Frontal cortex (tissue), 3 donors: ENCODE measurements at regions not wholly inside any gene's neighbourhood (a gene's known extent, or its start where the extent isn't known, plus 50 kb on each side); places are given as distances from the start of the nearest gene placed in this dataset.
A peak's percentile ranks its signal among the peaks of the same experiment; 100 is the strongest.
"Not testable (repeated sequence)": the region's sequence is repeated elsewhere in the genome, so short reads cannot be mapped to it uniquely, and the experiment has no call there.

Experiments
- DNase-seq, 2 donors: peaks; one replicate each; pipeline ENCODE4 v3.0.0; 2012; ENCODE audit warnings: low spot score in 2 of 2
- FAIRE-seq: peaks from 2 replicates; lab custom pipeline; 2012; peaks lifted over from hg19 to GRCh38; lab: Jason Lieb, UNC
- donor health status: control.
- donor health status: control.
- donor health status: control.

- FAIRE-seq (no peak), DNase-seq (peak in 1 of 2 donors; percentile 22)
These were observed 374.0 kb downstream of the IRS2 start for GRCh38 chr13:109412283-109412901.

GRCh38 chr13:109410868-109411267 is 375.5 kb downstream of the IRS2 start:
- FAIRE-seq = no peak
- DNase-seq = no peak

DNA sequence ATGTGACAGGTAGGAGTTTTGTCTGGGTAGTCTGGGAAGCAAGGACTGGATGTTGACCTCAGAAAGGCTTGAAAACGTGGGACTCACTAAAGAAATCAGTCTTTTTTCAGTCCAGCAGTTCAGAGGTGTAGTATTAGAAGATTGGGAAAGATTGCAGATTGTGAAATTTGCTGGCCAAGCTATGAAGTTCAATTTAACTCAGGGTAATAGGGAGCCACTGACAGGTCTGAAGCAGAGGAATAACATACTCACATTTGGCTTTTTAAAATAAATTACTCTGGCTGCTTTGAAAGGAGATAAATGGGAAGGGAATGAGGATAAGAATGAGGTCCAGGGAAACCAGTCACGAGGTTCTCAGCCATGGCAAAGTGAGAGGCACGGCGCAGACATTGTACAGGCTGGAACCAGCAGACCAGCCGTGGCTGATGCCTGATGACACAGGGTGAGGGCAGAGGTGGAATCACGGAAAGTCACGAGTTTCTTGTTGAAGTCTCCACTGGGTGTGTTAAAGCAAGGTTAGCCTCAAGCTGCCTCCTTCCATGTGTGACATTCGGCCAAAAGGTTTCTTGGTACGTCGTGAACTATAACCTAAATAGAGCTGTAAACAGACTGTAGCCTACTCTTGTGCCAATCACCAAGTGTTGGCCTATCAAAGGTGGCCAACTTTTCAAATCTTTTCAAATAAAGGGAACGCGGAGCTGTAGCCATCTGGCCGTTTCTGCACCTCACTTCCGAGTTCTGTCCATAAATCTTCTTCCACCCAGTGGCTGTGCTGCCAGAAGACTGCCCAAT is 377.6 kb downstream of the IRS2 start:
- FAIRE-seq = no peak
- DNase-seq = no peak

DNA sequence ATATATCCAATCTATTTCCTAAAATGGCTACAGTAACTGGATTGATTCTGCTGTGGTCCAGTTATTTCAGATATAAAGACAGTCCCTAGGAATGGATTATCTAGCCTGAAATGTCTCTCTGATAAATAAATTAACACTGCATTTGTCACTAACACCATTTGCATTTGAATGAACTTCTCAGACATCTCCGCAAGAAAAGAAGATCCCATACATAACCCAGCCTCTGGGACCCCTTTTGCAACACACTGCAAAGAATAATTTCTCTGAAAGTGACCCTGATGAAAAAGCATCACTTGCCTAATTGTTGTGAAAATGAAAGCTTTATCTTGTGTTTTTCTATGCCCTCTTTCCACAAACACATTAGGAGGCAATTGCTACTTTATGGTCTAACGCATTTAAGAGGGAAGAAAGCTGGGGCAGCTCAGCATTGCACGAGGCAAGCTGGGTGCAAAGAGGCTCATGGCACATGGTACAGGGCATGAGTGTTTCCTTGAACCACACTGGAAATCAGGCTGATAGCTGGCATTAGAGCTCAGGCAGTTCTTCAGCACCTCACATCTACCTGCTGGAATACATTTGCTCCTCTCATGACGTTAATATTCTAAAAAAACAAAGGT is 379.9 kb downstream of the IRS2 start:
- DNase-seq (no peak), FAIRE-seq (no peak)

DNA sequence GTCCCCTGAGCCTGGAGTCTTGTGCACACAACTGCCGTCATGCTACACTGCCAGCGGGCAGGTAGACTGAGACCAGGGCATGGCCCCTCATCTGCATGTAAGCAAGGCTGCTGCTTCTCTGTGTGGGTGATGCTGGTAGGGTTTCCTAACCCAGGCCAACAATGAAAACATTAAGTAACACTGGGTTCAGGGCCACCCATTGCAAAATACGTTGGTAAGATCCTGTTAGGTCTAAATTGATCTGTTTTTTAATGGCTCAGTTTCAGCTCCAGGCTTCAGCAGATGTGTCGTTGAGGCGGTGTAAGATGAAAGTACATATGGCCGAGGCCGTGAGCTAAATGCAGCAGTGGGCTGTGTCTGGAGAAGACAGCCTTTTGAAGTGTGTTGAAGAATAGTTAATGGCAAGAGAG is 383.4 kb downstream of the IRS2 start:
- no peak for FAIRE-seq
- no peak for DNase-seq

DNA sequence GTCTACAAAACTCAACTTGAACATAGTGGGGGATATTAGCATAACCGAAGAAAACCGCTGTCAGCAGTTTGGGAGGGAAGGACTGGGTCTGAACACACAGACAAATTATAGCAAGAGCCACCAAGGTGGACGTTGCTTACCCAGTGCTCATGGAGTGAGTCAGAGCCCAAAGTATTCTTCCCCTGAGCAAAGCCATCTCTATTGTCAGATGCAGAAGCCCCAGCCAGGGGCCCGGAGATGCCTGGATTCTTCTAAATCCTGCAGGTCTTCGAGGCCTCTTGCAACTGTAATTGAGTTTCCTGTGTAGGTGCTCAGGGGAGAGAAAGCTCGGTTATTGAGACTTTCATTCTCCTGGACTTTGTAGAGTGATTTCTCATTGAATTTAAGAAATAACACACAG is 384.5 kb downstream of the IRS2 start:
- FAIRE-seq (no peak), DNase-seq (no peak)

DNA sequence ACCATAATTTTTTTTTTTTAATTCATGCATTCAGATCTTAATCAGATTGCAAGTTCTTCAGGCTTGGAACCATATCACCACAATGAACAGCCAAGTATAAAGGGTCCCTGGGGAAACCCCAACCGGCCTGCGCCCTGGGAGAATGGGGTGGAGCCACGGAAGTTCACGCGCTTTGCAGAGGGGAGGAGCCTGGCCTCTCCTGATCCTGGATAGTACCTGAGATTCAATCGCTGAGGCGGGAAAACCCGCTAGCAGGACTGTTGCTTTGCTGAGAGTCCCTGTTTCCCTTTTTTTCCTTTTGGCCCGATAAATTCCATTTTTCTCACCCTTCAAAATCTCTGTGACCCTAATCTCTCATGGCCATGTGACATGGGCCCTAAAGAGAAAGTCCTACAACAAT is 385.1 kb downstream of the IRS2 start:
- FAIRE-seq (no peak), DNase-seq (no peak)

GRCh38 chr13:109400624-109401257 is 385.6 kb downstream of the IRS2 start:
- no peak for FAIRE-seq
- no peak for DNase-seq

DNA sequence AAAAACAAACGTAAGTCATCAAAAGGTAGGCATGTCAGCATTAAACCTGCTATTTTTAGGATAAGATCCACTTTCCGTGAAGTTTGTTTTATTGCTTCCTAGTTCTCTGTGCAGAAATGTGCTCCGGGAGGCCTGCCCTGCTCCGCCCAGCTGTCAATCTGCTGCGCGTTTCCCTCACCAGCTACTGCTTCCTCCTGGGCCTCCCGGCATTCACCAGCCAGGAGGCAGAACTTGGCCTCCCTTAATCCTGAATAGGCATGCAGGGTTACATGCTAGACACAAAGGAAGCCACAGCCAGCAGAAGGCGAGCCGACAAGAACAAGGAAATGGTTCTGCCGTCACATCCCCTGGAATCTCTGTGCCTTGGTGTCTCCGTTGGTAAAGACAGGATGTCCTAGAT is 386.2 kb downstream of the IRS2 start:
- FAIRE-seq (no peak), DNase-seq (no peak)

- DNase-seq, FAIRE-seq: not testable (repeated sequence)
These were observed 388.3 kb downstream of the IRS2 start for GRCh38 chr13:109398071-109398470.

GRCh38 chr13:109397285-109397684 is 389.1 kb downstream of the IRS2 start:
- DNase-seq = no peak
- no peak for FAIRE-seq

- DNase-seq (no peak), FAIRE-seq (no peak)
These were observed 390.1 kb downstream of the IRS2 start for GRCh38 chr13:109396266-109396665.

DNA sequence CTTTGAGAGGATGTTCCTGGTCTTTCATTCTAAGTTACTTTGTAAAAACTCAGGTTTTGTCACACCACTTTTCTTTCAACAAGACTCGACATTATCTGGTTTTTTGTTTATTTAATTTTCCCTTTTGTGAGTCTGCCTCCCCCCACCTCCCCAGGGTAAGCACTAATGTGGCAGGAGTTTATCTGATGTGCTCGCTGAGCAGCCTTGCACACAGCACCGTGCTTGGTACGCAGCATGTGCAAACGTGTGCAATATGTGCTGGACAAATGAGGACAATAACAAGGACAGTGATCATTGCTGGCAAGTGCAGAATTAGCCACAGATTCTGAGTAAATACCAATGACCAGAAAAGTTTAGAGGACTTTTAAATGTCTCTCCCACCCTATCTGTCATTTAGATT is 391.4 kb downstream of the IRS2 start:
- DNase-seq (no peak), FAIRE-seq (no peak)

DNA sequence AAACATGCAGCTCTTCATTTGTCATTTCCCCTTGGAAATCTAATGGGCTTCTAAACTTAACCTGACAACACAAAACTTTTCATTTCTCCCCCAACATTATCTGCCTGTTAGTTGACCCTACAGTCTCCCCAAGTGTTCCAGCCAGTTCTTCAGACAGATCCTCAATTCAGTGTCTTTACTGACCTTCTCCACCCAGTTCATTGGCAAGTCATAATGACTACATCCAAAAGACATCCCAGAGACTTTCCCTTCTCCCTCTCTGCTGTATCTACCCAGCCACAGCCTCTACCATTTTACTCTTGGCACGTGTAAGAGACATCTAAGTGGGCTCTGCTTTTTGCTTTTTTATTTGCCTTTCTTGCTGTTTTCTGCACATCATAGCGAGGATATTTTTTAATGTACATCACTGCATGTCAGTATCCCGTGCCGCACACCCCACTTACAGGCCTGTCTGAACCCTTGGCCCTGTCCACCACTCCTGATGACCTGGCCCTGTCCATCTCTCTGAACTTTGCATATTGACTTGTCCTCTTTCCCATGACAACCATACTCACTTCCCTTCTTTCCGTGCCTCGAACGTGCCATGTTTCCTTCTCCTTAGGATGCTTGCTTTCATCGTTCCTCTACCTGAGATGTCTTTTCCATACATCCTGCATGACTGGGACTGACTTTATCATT is 391.9 kb downstream of the IRS2 start:
- FAIRE-seq = no peak
- no peak for DNase-seq

- DNase-seq = no peak
- FAIRE-seq = no peak
These were observed 393.3 kb downstream of the IRS2 start for GRCh38 chr13:109393045-109393444.

- no peak for DNase-seq
- FAIRE-seq = no peak
These were observed 396.0 kb downstream of the IRS2 start for GRCh38 chr13:109390391-109390790.

DNA sequence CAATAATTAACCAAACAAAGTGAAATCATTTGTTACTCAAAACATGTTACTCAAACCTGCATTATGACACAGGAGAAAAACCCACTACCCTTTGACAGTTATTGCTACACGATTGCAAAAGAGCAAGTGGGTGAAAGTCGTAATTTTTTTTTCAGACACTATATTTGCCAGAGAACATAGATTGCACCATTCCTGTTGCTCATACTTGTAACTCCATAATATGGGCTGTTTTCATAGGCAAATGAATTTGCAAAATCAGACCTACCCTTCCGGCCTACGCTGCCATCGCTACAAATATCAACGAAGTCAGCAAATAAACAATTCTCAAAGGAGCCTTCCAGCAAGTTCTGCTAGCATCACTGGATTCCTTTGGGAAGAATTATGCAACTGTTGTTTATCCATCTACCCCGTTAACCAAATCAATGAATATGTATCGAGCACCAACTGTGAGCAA is 396.5 kb downstream of the IRS2 start:
- FAIRE-seq (no peak), DNase-seq (no peak)

- FAIRE-seq = no peak
- DNase-seq = no peak
These were observed 396.9 kb downstream of the IRS2 start for GRCh38 chr13:109389456-109389855.

DNA sequence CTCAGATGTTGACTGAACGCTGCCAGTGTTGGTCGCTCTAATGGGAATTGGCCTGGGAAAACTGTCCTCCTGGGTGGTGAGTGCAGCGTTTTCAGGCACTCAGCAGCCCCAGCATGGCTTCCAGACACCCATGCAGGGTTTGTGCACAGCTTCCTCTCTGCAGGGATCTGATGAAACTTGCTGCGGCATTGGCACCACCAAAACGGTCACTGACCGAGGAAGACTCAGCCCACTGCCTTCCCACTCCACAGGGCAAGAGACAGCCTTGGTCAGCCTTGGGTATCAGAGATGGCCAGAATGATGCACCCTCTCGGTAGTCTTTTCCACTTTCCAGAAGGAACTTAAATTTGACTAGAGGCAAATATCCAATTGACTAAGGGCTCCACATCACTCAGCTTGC is 398.9 kb downstream of the IRS2 start:
- FAIRE-seq (no peak), DNase-seq (no peak)

DNA sequence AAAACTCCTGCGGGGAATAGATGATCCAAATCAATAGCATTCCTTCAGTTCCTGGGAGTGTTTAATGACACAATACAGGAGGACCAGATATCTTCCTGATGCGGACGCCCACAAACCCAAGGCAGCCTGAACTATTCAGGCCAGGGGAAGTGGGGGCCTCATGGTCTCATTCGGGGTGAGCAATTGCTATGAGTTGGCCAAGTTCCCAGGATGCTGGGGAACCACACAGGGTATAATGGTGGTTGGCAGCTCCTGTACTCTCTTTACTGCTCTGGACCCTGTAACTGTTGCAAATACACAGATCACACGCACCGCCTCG is 401.2 kb downstream of the IRS2 start:
- FAIRE-seq = no peak
- DNase-seq = no peak
